ENCODE measurements at regions not wholly inside any gene's neighbourhood (a gene's known extent, or its start where the extent isn't known, plus 50 kb on each side); places are given as distances from the start of the nearest gene placed in this dataset.

DNA sequence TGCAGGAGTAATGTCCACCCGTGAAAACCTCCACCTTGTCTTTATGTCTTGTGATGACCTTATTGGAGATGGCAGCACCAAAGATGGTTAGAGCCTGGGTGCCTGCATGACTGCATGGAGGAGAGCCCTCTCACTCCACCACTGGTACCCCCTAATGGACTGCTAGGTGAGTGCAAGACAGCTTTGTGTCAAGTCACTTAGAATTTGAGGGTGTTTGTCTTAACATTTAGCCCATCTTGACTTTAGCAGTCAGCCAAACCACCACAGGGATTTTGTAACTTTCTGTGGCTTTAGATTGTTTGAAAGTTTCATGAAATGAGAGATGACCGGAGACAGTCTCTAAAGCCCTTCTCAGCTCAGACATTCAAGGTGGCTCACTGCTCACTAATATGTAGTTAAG is 232.9 kb upstream of the NCAM1 start:
- TF ChIP-seq POLR2A (IDR thresholded peaks at IDR 0.05) (no peak), POLR2AphosphoS5 (IDR thresholded peaks at IDR 0.05) (no peak)
- TF ChIP-seq, protein P1, sequence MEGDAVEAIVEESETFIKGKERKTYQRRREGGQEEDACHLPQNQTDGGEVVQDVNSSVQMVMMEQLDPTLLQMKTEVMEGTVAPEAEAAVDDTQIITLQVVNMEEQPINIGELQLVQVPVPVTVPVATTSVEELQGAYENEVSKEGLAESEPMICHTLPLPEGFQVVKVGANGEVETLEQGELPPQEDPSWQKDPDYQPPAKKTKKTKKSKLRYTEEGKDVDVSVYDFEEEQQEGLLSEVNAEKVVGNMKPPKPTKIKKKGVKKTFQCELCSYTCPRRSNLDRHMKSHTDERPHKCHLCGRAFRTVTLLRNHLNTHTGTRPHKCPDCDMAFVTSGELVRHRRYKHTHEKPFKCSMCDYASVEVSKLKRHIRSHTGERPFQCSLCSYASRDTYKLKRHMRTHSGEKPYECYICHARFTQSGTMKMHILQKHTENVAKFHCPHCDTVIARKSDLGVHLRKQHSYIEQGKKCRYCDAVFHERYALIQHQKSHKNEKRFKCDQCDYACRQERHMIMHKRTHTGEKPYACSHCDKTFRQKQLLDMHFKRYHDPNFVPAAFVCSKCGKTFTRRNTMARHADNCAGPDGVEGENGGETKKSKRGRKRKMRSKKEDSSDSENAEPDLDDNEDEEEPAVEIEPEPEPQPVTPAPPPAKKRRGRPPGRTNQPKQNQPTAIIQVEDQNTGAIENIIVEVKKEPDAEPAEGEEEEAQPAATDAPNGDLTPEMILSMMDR (IDR thresholded peaks at IDR 0.05): no peak
- H3K4me3 ChIP-seq: no peak overlapping the region
- no peaks in the 10 kb centered on the region for H3K27me3 ChIP-seq
- intact Hi-C loops (cut with DNase I; ENCODE audit: low total_unique reads): no loop called here
- no peaks in the 10 kb centered on the region for H3K4me1 ChIP-seq
- H3K9me3 ChIP-seq: no peaks in the 10 kb centered on the region
- H3K27ac ChIP-seq: no peak overlapping the region
- DNase-seq (ENCODE audit: low spot score in 2 of 2): no peak
- no peaks in the 10 kb centered on the region for H3K36me3 ChIP-seq

DNA sequence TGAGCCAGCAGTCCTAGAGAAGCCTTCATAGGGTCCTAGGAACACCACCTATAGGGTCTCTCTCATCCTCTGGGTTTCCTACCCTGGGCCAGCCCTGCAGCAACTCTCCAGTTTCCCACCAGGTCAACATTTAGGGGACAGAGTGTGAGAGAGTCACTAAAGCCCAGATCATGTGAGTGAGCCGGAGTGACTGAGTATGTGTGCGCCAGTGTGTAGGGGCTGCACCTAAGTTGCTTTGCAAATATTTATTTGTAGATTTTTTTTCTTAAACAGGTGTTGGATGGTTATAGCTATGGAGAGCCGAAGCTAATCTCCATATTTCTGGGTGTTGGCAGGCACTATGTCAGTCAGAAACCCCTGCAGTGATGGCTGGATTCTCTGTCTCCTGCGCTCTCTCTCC is 232.5 kb upstream of the NCAM1 start:
- no peak for DNase-seq (ENCODE audit: low spot score in 2 of 2)
- intact Hi-C loops (cut with DNase I; ENCODE audit: low total_unique reads): no loop called here

DNA sequence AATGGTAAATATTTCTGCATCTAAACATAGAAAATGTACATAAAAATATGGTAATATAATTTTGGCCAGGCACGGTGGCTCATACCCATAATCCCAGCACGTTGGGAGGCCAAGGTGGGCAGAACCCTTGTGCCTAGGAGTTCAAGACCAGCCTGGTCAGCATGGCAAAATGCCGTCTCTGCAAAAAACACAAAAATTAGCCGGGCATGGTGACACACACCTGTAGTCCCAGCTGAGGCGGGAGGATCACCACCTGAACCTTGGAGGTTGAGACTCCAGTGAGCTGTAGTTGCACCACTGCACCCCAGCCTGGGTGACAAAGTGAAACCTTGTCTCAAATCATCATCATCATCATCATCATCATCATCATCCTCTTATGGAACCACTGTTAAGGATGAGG is 230.6 kb upstream of the NCAM1 start:
- no peak overlapping the region for H3K27ac ChIP-seq
- intact Hi-C loops (cut with DNase I; ENCODE audit: low total_unique reads): no loop called here
- no peak for TF ChIP-seq POLR2AphosphoS5 (IDR thresholded peaks at IDR 0.05)
- H3K27me3 ChIP-seq: no peaks in the 10 kb centered on the region
- H3K9me3 ChIP-seq: no peaks in the 10 kb centered on the region
- no peak overlapping the region for H3K4me3 ChIP-seq
- no peaks in the 10 kb centered on the region for H3K4me1 ChIP-seq
- DNase-seq (ENCODE audit: low spot score in 2 of 2): no peak
- no peaks in the 10 kb centered on the region for H3K36me3 ChIP-seq

More for the DNA sequence above, 232.5 kb upstream of the NCAM1 start:
- Histone ChIP-seq H3K9me3 (no peaks in the 10 kb centered on the region), H3K36me3 (no peaks in the 10 kb centered on the region), H3K4me3 (no peak overlapping the region), H3K27ac (no peak overlapping the region), H3K27me3 (no peaks in the 10 kb centered on the region), H3K4me1 (no peaks in the 10 kb centered on the region)
- TF ChIP-seq, protein P1 (IDR thresholded peaks at IDR 0.05): no peak
- TF ChIP-seq POLR2A (IDR thresholded peaks at IDR 0.05): no peak

DNA sequence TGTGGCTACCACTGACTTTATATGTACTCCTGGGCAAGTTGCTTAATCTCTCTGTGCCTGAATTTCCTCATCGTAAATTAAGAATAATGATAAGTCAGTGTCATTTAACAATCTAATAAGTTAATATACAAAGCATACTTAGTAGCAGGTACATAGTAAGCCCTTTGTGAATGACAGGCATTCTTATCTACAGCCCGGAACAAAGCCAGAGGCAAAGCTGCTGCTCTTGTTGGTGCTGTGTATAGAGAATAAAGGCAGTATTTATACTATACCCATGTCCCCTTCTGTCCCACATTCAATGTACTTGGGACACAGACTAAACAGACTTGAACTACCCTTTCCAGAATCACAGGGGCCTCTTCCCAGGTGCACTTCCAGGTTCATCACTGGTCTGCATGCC is 229.7 kb upstream of the NCAM1 start:
- no peaks in the 10 kb centered on the region for H3K27me3 ChIP-seq
- no peaks in the 10 kb centered on the region for H3K9me3 ChIP-seq
- DNase-seq (ENCODE audit: low spot score in 2 of 2): no peak
- H3K27ac ChIP-seq: no peak overlapping the region
- H3K4me3 ChIP-seq: no peak overlapping the region
- no peak for TF ChIP-seq POLR2A (IDR thresholded peaks at IDR 0.05)
- TF ChIP-seq, protein P1 (IDR thresholded peaks at IDR 0.05): no peak
- TF ChIP-seq POLR2AphosphoS5 (IDR thresholded peaks at IDR 0.05): no peak
- intact Hi-C loops (cut with DNase I; ENCODE audit: low total_unique reads): no loop called here
- H3K36me3 ChIP-seq: no peaks in the 10 kb centered on the region
- H3K4me1 ChIP-seq: no peaks in the 10 kb centered on the region

DNA sequence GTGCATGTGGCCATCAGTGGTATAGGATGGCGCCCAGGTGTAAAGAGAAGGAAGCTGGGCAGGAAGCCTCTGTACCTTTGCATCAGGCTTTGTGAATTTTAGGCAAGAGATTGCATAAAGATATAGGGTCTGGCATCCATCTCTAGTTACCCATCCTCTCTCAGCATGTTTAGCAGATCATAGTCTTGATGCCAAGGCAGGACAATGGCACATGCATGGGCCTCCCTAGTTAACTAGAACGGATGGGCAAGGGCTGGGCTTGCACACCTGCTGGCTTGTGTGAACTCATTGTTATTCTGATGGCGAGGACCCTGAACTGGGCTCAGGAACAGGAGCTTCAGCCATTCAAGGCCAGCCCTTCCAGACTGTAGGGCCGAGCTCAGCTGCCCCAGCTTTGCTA is 229.2 kb upstream of the NCAM1 start:
- H3K4me1 ChIP-seq: no peaks in the 10 kb centered on the region
- H3K36me3 ChIP-seq: no peaks in the 10 kb centered on the region
- no peak for DNase-seq (ENCODE audit: low spot score in 2 of 2)
- H3K4me3 ChIP-seq: no peak overlapping the region
- no peaks in the 10 kb centered on the region for H3K9me3 ChIP-seq
- H3K27ac ChIP-seq: no peak overlapping the region
- intact Hi-C loops (cut with DNase I; ENCODE audit: low total_unique reads): no loop called here
- TF ChIP-seq POLR2A (IDR thresholded peaks at IDR 0.05): no peak
- TF ChIP-seq, protein P1 (IDR thresholded peaks at IDR 0.05): no peak
- TF ChIP-seq POLR2AphosphoS5 (IDR thresholded peaks at IDR 0.05): no peak
- no peaks in the 10 kb centered on the region for H3K27me3 ChIP-seq

DNA sequence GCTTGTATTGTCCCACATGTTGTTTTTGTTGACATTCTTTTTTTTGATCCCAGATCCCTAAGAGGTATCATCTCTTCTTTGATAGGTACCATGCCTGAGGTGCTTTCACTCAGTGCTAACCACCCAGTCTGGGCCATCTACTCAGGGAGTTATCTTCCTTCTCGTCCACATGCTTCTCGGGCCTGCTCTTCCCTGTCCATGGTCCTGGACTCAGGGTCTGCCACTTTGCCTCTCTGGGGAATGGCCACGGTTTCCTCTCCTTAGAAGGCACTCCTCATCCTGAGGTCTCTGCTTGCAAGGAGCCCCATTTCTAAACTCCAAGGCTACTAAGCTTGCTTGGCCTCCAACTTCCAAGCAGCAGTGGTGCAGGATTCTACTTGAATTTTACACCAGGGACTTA is 227.0 kb upstream of the NCAM1 start:
- Histone ChIP-seq H3K27ac (no peak overlapping the region), H3K4me3 (no peak overlapping the region), H3K36me3 (no peaks in the 10 kb centered on the region), H3K27me3 (no peaks in the 10 kb centered on the region), H3K9me3 (no peaks in the 10 kb centered on the region), H3K4me1 (no peaks in the 10 kb centered on the region)
- intact Hi-C loops (cut with DNase I; ENCODE audit: low total_unique reads): no loop called here
- DNase-seq (ENCODE audit: low spot score in 2 of 2): no peak
- TF ChIP-seq POLR2A (IDR thresholded peaks at IDR 0.05) (no peak), POLR2AphosphoS5 (IDR thresholded peaks at IDR 0.05) (no peak)
- TF ChIP-seq, protein P1 (IDR thresholded peaks at IDR 0.05): no peak

Measured in breast epithelium (tissue), 4 donors.